Activated T-cell treated with anti-CD3 and anti-CD28 coated beads, Interleukin-2, amount 50 U/mL, for 72 hours (primary cell): ENCODE measurements at regions not wholly inside any gene's neighbourhood (a gene's known extent, or its start where the extent isn't known, plus 50 kb on each side); places are given as distances from the start of the nearest gene placed in this dataset.
"Not testable (repeated sequence)": the region's sequence is repeated elsewhere in the genome, so short reads cannot be mapped to it uniquely, and the experiment has no call there.

Experiments
- ATAC-seq, 2 donors: fragments of 150-1000 bp; cut with Tn5 transposase; replicated peaks in 1 of 2; 2 replicates each; pipeline ENCODE4 v1.10.0; 2021; ENCODE audit warnings: moderate library complexity in 2 of 2, mild to moderate bottlenecking in 1 of 2
- DNase-seq, 2 donors: peaks; one replicate each; pipeline ENCODE4 v3.0.0; 2021 to 2022; ENCODE audit warnings: mixed read lengths in 1 of 2
- H3K27ac Mint-ChIP-seq: one replicate; pipeline ENCODE4 v1.8.0; 2022; ENCODE audit warnings: mild to moderate bottlenecking, moderate library complexity, mixed read lengths
- H3K27me3 Mint-ChIP-seq: one replicate; pipeline ENCODE4 v1.8.0; 2022; ENCODE audit warnings: low read depth, mixed read lengths
- H3K36me3 Mint-ChIP-seq, 2 donors: one replicate each; pipeline ENCODE4 v1.8.0; 2022; ENCODE audit warnings: mixed read lengths in 2 of 2, mild to moderate bottlenecking in 1 of 2; ENCODE audit not compliant: insufficient read depth in 2 of 2
- H3K4me1 Mint-ChIP-seq: one replicate; pipeline ENCODE4 v1.8.0; 2022; ENCODE audit warnings: low read depth, mixed read lengths
- H3K4me3 Mint-ChIP-seq, 2 donors: one replicate each; pipeline ENCODE4 v1.8.0; 2022; ENCODE audit warnings: mild to moderate bottlenecking in 2 of 2, mixed read lengths in 2 of 2, moderate library complexity in 2 of 2
- H3K9me3 Mint-ChIP-seq, 2 donors: one replicate each; pipeline ENCODE4 v1.8.0; 2022; ENCODE audit warnings: mixed read lengths in 2 of 2

DNA sequence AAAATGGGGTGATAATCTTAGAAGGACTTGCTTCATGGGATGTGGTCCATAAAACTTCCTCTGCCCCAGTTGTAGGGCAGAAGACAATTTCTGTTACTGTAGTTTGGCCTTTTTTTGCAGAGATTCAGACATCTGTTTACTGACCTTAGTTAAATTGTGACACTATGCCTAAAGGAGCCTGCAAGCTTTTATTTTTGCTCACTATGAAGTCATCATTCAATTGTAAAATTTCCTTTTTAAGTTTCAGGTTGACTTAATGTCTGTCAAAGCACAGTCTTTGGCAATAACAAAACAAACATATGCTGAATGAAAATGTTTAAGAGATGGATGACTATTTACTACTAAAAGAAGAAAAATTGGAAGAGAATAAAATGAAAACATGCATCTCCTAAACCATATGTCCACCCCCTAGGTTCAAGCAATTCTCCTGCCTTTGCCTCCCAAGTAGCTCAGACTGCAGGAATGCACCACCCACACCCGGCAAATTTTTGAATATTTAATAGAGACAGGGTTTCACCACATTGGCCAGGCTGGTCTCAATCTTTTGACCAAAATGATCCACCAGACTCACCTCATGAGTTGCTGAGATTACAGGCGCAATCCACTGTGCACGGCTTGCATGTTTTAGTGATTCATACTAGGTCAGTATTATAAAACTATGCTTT, 93.5 kb upstream of the HSFY2 start:
- not testable (repeated sequence) for H3K9me3 Mint-ChIP-seq, DNase-seq, H3K4me1 Mint-ChIP-seq, H3K27me3 Mint-ChIP-seq, H3K4me3 Mint-ChIP-seq, H3K27ac Mint-ChIP-seq, H3K36me3 Mint-ChIP-seq
- ATAC-seq = peak in 1 of 2 donors; percentile 54

DNA sequence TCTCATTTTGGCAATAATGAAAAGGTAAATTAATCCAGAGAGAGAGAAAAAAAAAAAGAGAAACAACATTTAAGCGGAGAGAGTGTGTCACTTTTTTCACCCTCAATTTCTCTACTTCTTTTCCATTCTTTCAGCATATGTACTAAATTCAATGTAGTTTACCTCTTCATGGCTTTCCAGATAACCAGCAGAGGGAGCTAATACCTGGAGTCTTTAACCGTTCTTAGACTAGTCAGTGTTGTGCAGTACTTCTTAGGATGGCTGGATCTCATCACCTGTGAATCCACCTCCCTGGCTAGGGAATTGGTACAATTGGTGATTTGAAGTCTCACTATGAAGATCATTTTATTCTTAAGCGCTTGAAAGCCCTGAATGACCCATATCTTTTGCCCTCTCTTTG, 87.3 kb upstream of the HSFY2 start:
- H3K27ac Mint-ChIP-seq, H3K4me3 Mint-ChIP-seq, H3K4me1 Mint-ChIP-seq, ATAC-seq, H3K27me3 Mint-ChIP-seq, DNase-seq, H3K36me3 Mint-ChIP-seq, H3K9me3 Mint-ChIP-seq: not testable (repeated sequence)

DNA sequence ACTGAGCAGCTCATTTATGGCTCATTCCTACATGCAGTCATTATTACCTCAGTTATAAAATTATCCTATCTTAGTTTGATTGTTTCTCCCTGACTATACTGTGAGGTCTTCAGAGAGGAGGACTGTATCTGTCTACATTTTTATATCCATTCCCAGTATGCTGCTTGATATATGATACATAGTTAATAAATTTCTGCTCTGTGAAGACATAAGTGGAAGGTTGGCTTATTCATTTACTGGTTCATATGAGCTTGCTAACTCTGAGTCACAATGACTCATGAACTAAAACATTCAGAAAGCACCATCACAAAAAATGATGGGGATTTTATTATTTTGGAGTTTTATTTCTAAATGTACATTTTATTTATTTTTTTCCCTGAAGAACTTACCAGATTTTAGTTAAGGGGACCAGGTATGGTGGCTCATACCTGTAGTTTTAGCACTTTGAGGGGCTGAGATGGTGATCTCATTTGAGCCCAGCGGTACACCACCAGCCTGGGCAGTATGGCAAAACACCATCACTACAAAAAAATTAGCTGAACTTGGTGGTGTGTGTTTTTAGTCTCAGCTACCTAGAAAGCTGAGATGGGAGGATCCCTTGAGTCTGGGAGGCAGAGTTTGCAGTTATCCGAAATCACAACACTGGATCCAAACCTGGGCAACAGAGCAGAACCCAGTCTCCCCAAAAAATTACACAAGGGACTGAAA, 85.1 kb upstream of the HSFY2 start:
- not testable (repeated sequence) for H3K4me3 Mint-ChIP-seq, H3K27me3 Mint-ChIP-seq, H3K27ac Mint-ChIP-seq, H3K4me1 Mint-ChIP-seq, H3K9me3 Mint-ChIP-seq, DNase-seq, H3K36me3 Mint-ChIP-seq
- peak in 1 of 2 donors; percentile 58 for ATAC-seq

GRCh38 chrY:18855184-18855583, 81.6 kb upstream of the HSFY2 start:
- H3K4me1 Mint-ChIP-seq, DNase-seq, H3K27ac Mint-ChIP-seq, H3K4me3 Mint-ChIP-seq, H3K9me3 Mint-ChIP-seq, H3K27me3 Mint-ChIP-seq, ATAC-seq, H3K36me3 Mint-ChIP-seq: not testable (repeated sequence)

DNA sequence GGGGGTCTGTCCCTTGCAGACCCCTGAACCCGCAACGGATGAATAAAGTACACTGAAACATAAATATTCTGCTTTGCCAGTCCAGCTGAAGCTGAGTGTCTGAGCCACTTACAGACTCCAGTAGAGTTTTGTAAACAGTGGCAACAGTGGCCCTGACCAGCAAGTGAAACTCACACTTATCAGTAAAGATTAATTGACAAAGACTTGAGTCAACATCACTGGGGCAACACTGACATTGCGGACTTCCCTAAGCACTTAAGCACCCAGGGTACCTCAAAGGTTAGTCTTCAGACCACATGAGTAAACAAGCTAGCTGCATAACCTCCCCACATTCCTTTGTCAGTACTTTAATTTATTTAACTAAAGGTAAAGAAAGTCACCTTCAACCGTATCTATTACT, 79.8 kb upstream of the HSFY2 start:
- not testable (repeated sequence) for H3K27ac Mint-ChIP-seq, H3K4me3 Mint-ChIP-seq, H3K27me3 Mint-ChIP-seq, H3K36me3 Mint-ChIP-seq, ATAC-seq, H3K9me3 Mint-ChIP-seq, H3K4me1 Mint-ChIP-seq, DNase-seq

DNA sequence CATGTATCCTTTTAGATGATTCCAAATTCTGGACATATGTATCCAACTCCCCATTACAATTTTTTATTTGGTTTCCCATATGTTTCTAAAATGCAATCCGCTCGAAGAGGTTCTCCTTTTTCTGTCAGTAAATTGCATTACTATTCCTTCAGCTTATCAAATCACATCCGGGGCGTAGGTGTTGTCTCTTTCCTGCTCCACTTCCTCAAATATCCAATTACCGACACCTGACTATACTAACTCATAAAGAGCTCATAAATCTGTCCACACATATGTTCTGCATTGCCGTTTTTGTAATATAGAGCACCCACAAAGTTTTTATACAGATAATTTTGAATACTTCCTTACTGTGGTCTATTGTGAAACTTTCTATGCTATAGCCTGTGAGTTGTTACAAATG, 63.1 kb upstream of the HSFY2 start:
- not testable (repeated sequence) for H3K27me3 Mint-ChIP-seq, DNase-seq, H3K4me1 Mint-ChIP-seq, H3K9me3 Mint-ChIP-seq, H3K27ac Mint-ChIP-seq, ATAC-seq, H3K4me3 Mint-ChIP-seq, H3K36me3 Mint-ChIP-seq
